GM10248 (cell line): ENCODE measurements at regions not wholly inside any gene's neighbourhood (a gene's known extent, or its start where the extent isn't known, plus 50 kb on each side); places are given as distances from the start of the nearest gene placed in this dataset.

Experiments
- CTCF ChIA-PET: fragments of 300-600 bp; sonication (Branson Sonifier 250); formaldehyde crosslinking; extraction: SDS; loops from one replicate; lab custom pipeline; 2021; ENCODE audit warnings: antibody characterized with exemption; lab: Yijun Ruan, JAX
- POLR2A ChIA-PET: fragments of 350-650 bp; sonication (Branson Sonifier 250); formaldehyde crosslinking; extraction: SDS; loops from one replicate; lab custom pipeline; 2020; ENCODE audit warnings: antibody characterized with exemption; lab: Yijun Ruan, JAX
- DNase-seq: peaks from one replicate; pipeline ENCODE4 v3.0.0; 2012; ENCODE audit errors: extremely low spot score
- TF ChIP-seq, protein P1 (sequence below): IDR thresholded peaks from 2 replicates; pipeline ENCODE4 v1.5.1; 2012; ENCODE audit warnings: mild to moderate bottlenecking, low read depth; ENCODE audit errors: extremely low read depth, missing control alignments, control extremely low read depth

DNA sequence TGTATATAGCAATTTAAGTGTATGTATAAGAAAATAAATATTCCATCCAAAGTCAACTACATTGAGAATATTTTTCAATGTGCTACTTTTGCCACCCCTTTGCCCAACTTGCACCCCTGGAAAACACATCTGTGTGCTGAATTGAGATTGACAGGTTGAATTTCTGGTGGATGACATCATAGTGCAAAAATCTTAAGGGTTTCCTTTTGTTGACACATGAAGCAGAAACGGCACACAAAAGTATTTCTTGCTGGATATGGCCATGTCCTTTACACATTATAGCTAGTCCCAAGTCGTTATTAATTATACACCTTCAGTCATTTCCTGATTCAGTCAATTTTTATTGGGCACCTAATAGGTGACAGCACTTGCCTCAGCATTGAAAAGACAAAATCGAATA is 188.7 kb upstream of the FBXL4 start:
- ChIA-PET POLR2A (no interaction called here), CTCF (no interaction called here)

DNA sequence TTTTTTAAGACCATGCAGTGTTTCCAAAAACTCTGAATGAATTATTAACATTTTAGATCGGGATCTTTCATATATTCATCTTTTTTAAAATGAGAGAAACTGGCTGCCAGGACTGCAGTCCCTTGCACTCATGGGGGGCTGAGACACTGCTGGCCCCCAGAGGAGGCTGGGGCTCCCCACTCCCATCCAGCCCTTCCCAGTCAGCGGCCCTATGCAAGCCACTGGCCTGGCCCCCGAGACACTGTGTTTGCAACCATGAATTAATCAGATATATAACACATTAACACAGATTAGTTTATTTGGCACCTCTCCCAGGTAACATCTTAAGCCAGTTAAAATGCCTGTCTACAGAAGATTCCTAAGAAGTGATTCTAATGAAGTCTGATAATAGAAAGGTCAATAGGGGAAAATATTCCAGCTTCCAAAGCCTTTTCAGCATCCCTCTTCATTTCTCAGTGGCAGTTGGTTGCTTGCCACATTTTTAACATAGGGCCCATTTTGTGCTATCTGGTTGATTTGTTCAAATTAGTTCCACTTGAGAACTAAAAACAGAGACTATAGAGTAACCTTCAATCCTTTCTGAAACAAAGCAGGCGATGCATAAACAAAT is 184.4 kb upstream of the FBXL4 start:
- ChIA-PET CTCF (no interaction called here), POLR2A (no interaction called here)
- no peak for DNase-seq
- TF ChIP-seq, protein P1, sequence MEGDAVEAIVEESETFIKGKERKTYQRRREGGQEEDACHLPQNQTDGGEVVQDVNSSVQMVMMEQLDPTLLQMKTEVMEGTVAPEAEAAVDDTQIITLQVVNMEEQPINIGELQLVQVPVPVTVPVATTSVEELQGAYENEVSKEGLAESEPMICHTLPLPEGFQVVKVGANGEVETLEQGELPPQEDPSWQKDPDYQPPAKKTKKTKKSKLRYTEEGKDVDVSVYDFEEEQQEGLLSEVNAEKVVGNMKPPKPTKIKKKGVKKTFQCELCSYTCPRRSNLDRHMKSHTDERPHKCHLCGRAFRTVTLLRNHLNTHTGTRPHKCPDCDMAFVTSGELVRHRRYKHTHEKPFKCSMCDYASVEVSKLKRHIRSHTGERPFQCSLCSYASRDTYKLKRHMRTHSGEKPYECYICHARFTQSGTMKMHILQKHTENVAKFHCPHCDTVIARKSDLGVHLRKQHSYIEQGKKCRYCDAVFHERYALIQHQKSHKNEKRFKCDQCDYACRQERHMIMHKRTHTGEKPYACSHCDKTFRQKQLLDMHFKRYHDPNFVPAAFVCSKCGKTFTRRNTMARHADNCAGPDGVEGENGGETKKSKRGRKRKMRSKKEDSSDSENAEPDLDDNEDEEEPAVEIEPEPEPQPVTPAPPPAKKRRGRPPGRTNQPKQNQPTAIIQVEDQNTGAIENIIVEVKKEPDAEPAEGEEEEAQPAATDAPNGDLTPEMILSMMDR: no peak

More for the DNA sequence above, 188.7 kb upstream of the FBXL4 start:
- TF ChIP-seq, protein P1: no peak
- DNase-seq: no peak

DNA sequence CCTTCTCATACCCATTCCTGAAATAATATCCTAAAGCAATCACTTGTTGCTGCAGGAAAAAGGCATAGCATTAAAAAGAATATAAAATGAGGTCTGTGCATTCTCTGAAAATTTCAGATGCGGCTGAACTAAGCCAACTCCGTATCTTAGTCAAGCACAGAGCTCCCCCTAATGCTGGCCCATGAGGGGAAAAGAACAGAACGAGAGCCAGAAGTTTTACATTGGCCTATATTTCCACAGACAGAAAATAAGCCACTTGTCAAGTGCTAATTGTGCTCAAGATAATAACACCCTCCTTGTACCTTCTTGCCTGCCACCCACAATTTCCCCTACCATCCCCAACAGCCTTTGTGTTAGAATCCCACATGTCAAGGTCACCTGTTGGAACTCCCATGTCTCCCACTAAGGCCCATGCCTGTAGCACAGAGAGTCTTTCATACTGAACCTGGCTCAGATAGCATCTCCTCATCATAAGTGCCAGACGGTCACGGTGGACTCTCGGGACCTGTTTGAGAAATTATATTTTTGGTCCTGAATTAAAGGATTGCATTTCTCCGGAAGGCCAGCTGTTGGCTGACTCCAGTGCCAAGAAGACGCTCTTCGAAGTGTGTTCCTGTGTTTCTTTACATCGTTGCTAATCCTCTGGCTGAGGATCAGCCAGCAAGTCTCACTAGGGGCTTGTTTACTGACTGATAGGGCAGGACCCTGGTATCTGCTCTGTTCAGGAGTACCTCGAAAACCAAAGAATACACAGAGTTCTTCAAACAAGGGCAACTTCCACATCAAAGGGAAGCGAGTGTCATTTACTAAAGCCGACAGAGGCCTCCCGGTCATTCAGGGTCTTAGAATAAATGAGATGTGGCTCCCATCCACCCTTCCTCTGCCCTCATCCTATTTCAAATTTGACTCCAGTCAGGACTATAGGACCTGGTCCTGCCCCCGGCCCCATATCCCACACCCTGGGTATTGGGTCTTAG is 183.4 kb upstream of the FBXL4 start:
- no peak for DNase-seq
- POLR2A ChIA-PET: no interaction called here
- TF ChIP-seq, protein P1: no peak
- CTCF ChIA-PET: no interaction called here

DNA sequence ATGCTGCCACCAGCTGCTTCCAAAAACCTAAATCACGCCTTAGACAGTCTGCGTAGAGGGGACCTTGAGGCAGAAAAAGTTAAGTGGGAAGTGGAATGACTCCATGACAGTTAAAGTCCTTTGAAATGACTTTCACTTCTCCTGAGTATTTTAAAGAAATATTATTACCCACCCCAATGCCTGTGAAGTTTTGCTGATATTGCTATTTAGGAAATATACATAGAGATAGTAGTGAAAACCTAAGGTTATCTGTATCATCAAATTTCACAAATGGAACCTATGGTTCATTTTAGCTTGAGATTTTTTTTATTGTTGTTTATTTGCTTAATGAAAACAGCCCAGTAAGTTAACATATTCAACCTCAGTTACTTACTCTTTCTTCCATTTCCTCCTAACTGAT is 182.1 kb upstream of the FBXL4 start:
- CTCF ChIA-PET: no interaction called here
- POLR2A ChIA-PET: no interaction called here
- TF ChIP-seq, protein P1: no peak
- DNase-seq: no peak

DNA sequence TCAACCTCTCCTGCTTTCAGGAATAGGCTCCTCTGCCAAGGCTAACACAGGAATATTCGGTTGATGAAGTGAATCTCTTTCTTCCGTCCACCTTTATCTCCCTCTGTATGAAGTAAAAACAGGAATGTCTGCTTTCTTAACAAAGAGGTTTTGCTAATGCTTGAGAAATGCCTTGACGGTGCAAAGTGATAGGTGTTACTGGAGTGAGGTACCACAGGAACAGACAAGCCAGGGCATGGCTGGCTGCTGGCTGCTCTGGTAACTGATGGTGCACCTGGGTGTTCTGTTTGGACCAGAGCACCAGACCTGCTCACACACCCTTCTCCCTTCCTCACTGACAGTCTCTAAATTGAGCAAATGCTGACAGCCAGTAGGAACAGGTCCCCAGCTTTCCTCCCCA is 174.0 kb upstream of the FBXL4 start:
- CTCF ChIA-PET: interaction anchor here (1.7 kb wide), 1 partner anchor 12 kb away, joined by 6 read pairs; no protein-coding TSS in a partner anchor
- TF ChIP-seq, protein P1: no peak
- no peak for DNase-seq
- POLR2A ChIA-PET: no interaction called here

DNA sequence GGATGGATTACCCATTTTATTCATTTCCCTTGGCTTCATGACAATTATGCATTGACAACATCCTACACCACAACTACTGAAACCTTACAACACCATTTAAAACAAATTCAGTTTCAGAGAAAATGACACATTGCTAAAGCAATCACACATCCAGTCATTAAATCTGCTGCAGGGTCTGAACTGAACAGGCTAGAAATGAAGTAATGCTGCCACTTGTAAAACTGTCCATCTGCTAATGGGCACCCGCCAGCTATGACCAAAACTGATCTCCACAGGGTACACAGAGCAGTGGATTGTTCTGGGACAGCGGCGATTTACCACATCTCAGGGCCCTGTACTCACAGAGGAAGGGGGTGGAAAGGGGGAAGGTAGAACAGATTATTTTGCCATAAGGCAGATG is 172.9 kb upstream of the FBXL4 start:
- ChIA-PET CTCF (interaction anchor here (0.9 to 2.0 kb wide), 5 partner anchors 8 to 1625 kb away, joined by 3 to 24 read pairs (median 8); no protein-coding TSS in a partner anchor), POLR2A (no interaction called here)
- no peak for DNase-seq
- TF ChIP-seq, protein P1: no peak
